GM23248 (cell line): ENCODE measurements at regions not wholly inside any gene's neighbourhood (a gene's known extent, or its start where the extent isn't known, plus 50 kb on each side); places are given as distances from the start of the nearest gene placed in this dataset.

ENCODE experiments used
- DNase-seq: peaks from one replicate; pipeline ENCODE4 v3.0.0-alpha.2; 2015
- H2AFZ ChIP-seq: fragments of 200-600 bp; sonication (generic); 2 replicates; pipeline ENCODE4 v1.6.1; 2016; ENCODE audit warnings: antibody characterized with exemption
- H3F3A ChIP-seq: fragments of 200-600 bp; sonication (generic); 2 replicates; pipeline ENCODE4 v1.6.1; 2016; ENCODE audit warnings: mild to moderate bottlenecking, antibody characterized with exemption, mixed run types; ENCODE audit not compliant: insufficient read depth
- H3K27ac ChIP-seq: fragments of 200-600 bp; sonication (generic); 2 replicates; pipeline ENCODE4 v1.5.1; 2016; ENCODE audit warnings: mild to moderate bottlenecking
- H3K27me3 ChIP-seq: fragments of 200-600 bp; sonication (generic); replicated peaks from 2 replicates; pipeline ENCODE4 v1.6.1; 2016; ENCODE audit warnings: mild to moderate bottlenecking; ENCODE audit not compliant: insufficient read depth
- H3K36me3 ChIP-seq: fragments of 200-600 bp; sonication (generic); 2 replicates; pipeline ENCODE4 v1.6.1; 2016; ENCODE audit warnings: low read depth, mild to moderate bottlenecking
- H3K4me1 ChIP-seq: fragments of 200-600 bp; sonication (generic); 2 replicates; pipeline ENCODE4 v1.6.1; 2016; ENCODE audit warnings: mild to moderate bottlenecking; ENCODE audit not compliant: insufficient read depth
- H3K4me2 ChIP-seq: fragments of 200-600 bp; sonication (generic); one replicate; pipeline ENCODE4 v1.6.1; 2016; ENCODE audit warnings: mild to moderate bottlenecking; ENCODE audit not compliant: unreplicated experiment
- H3K4me3 ChIP-seq: fragments of 200-600 bp; sonication (generic); 2 replicates; pipeline ENCODE4 v1.5.1; 2016; ENCODE audit warnings: mild to moderate bottlenecking
- H3K79me2 ChIP-seq: fragments of 200-600 bp; sonication (generic); 2 replicates; pipeline ENCODE4 v1.6.1; 2016; ENCODE audit warnings: mild to moderate bottlenecking; ENCODE audit not compliant: insufficient read depth
- H3K9ac ChIP-seq: fragments of 200-600 bp; sonication (generic); 2 replicates; pipeline ENCODE4 v1.6.1; 2016; ENCODE audit warnings: mild to moderate bottlenecking
- H3K9me2 ChIP-seq: fragments of 200-600 bp; sonication (generic); 2 replicates; pipeline ENCODE4 v1.6.1; 2016; ENCODE audit warnings: mixed run types, mild to moderate bottlenecking, moderate library complexity; ENCODE audit not compliant: insufficient read depth
- H3K9me3 ChIP-seq: fragments of 200-600 bp; sonication (generic); one replicate; pipeline ENCODE4 v1.6.1; 2017; ENCODE audit warnings: low read depth
- H4K20me1 ChIP-seq: fragments of 200-600 bp; sonication (generic); 2 replicates; pipeline ENCODE4 v1.6.0; 2016; ENCODE audit not compliant: insufficient read depth
- EZH2 ChIP-seq: fragments of 200-600 bp; sonication (generic); IDR thresholded peaks from 2 replicates; pipeline ENCODE4 v1.6.1; 2018; ENCODE audit warnings: antibody characterized with exemption, mild to moderate bottlenecking; ENCODE audit not compliant: insufficient read depth, poor library complexity, severe bottlenecking
- EZH2phosphoT487 ChIP-seq: fragments of 200-600 bp; sonication (generic); IDR thresholded peaks from 2 replicates; pipeline ENCODE4 v1.6.1; 2018; ENCODE audit warnings: antibody characterized with exemption, moderate library complexity, mild to moderate bottlenecking, low read depth; ENCODE audit not compliant: insufficient read depth
- WGBS, 2 experiments: methylation state at CpG; one replicate each; pipeline ENCODE4 v1.1.6; 2015 to 2017; ENCODE audit warnings: low lambda C conversion rate in 2 of 2, low coverage in 1 of 2; ENCODE audit errors: missing lambda C conversion rate in 2 of 2; 5-methylcytosine and 5-hydroxymethylcytosine counted together
- in situ Hi-C: fragments of 300-500 bp; cut with MboI; formaldehyde crosslinking; loops from 2 replicates; pipeline ENCODE4 v1.15.0; 2020

DNA sequence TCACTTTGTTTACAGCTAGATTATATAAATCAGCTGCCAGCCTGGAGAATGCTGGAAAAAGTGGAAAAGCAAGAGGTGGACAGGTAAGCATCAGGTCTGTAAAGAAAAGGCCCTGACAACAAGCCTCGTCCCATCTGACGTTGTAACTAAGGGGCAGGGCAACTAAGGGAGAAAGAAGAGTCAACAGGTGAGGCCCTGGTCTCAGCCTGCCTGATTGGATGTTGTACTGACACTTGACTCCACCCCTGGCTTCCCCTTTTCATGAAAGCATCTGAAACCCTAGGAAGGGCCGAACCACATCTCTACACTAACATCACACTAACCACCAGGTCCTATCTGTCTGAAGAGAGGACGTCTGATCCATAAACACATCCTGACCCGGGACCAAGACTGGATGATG lies 357.6 kb upstream of the CFAP20DC start:
- WGBS, 2 experiments = 73 to 81% methylated on average over 5 of the region's 5 CpGs
- Histone ChIP-seq H4K20me1 (no peaks in the 10 kb centered on the region), H2AFZ (no peak overlapping the region), H3K36me3 (no peaks in the 10 kb centered on the region), H3K9me2 (no peaks in the 10 kb centered on the region), H3K4me2 (no peak overlapping the region), H3K27me3 (peaks cover 6% of the 10 kb centered on the region; the same call in 1 of the 2 replicates), H3K27ac (no peak overlapping the region), H3K79me2 (no peaks in the 10 kb centered on the region), H3K9ac (no peak overlapping the region), H3K4me3 (no peak overlapping the region), H3K4me1 (peaks cover 17% of the 10 kb centered on the region), H3F3A (peaks cover 5% of the 10 kb centered on the region; the same call in 1 of the 2 replicates), H3K9me3 (no peaks in the 10 kb centered on the region)
- no peak for TF ChIP-seq EZH2
- in situ Hi-C loops = no loop called here
- no peak for DNase-seq

DNA sequence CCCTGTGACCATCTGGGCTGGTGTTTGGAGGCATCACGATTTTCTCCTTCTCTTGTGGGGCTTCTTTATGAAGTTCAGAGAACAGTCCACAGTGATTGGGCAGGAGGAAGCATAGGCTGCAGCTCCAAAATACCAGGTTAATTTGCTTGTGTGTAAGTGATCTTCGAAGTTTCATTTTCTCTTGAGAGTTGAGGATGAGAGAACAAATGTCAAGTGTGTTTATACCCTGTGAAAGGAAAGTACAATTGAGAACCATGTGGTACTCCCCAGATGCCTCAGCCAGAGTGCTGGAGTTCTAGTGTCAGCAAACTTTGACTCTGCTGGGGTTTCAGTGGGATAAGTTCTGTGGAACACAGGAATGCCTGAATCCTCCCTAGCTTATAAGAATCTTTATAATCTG lies 357.1 kb upstream of the CFAP20DC start:
- Histone ChIP-seq H4K20me1 (no peaks in the 10 kb centered on the region), H3K9me3 (no peaks in the 10 kb centered on the region), H3K27me3 (peaks cover 6% of the 10 kb centered on the region; the same call in 1 of the 2 replicates), H3F3A (peaks cover under 1% of the 10 kb centered on the region; the same call in 1 of the 2 replicates), H3K9me2 (no peaks in the 10 kb centered on the region), H3K36me3 (no peaks in the 10 kb centered on the region), H3K4me3 (no peak overlapping the region), H3K9ac (no peak overlapping the region), H3K4me2 (no peak overlapping the region), H3K4me1 (peaks cover 12% of the 10 kb centered on the region), H3K27ac (no peak overlapping the region), H2AFZ (no peak overlapping the region), H3K79me2 (no peaks in the 10 kb centered on the region)
- TF ChIP-seq EZH2phosphoT487 (no peak), EZH2 (no peak)
- in situ Hi-C loops = no loop called here
- WGBS, 2 experiments = 51 to 53% methylated on average over 2 of the region's 2 CpGs
- no peak for DNase-seq

DNA sequence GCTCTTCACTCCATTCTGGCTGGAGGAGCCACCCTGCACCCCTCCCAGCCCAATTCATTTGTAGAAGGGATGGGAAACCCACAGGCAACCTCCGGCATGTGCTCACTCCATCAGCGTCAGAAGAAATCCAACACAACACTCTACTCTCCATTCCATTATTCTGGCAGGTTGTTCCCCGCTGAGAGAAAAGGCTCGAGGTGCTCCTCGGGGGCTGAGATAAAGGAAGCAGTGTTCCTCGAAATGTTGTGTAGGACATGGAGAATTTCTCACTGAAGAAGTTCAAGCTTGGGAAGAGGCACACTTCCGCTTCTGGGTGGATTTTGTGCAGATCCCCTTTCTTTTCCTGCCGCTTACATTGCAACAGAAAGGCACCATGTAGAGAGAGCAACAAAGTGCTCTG lies 355.0 kb upstream of the CFAP20DC start:
- Histone ChIP-seq H3K9me3 (no peaks in the 10 kb centered on the region), H4K20me1 (no peaks in the 10 kb centered on the region), H3K4me2 (no peak overlapping the region), H3K9ac (no peak overlapping the region), H3K36me3 (no peaks in the 10 kb centered on the region), H3K9me2 (no peaks in the 10 kb centered on the region), H3K27ac (no peak overlapping the region), H3K79me2 (no peaks in the 10 kb centered on the region), H3F3A (no peaks in the 10 kb centered on the region; the same call in 1 of the 2 replicates), H3K27me3 (peaks cover 6% of the 10 kb centered on the region; the same call in 1 of the 2 replicates), H3K4me3 (no peak overlapping the region), H2AFZ (no peak overlapping the region), H3K4me1 (peaks cover 9% of the 10 kb centered on the region)
- no peak for DNase-seq
- WGBS, 2 experiments = 76% methylated on average over 8 of the region's 8 CpGs
- in situ Hi-C loops = no loop called here
- TF ChIP-seq EZH2 = no peak
- no peak for TF ChIP-seq EZH2phosphoT487

DNA sequence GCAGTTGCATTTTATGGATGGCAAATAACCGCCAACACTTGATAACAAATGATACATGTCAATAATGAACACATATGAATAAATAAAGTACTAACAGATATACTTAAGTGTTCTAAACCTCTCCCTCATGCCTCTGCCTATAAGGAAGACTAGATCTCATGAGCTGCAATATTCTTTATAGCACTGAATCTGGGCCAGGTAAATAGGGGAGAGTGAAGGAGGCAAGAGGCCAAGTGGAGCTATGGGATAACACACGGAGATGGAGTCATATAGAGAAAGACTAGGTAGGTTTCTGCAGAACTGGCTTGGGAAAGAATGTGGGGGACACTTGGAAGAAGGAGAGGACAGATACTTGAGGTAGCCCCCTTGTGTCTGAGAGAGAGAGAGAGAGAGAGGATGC lies 354.2 kb upstream of the CFAP20DC start:
- H4K20me1 ChIP-seq = no peaks in the 10 kb centered on the region
- H3K9ac ChIP-seq = no peak overlapping the region
- H2AFZ ChIP-seq = no peak overlapping the region
- TF ChIP-seq EZH2 (no peak), EZH2phosphoT487 (no peak)
- H3K4me1 ChIP-seq = peaks cover 9% of the 10 kb centered on the region
- H3K27ac ChIP-seq = no peak overlapping the region
- in situ Hi-C loops = no loop called here
- H3K36me3 ChIP-seq = no peaks in the 10 kb centered on the region
- no peak overlapping the region for H3K4me2 ChIP-seq
- WGBS, 2 experiments = 51 to 57% methylated on average over 2 of the region's 2 CpGs
- H3K4me3 ChIP-seq = no peak overlapping the region
- peaks cover 6% of the 10 kb centered on the region; the same call in 1 of the 2 replicates for H3K27me3 ChIP-seq
- H3K9me2 ChIP-seq = no peaks in the 10 kb centered on the region
- H3K9me3 ChIP-seq = no peaks in the 10 kb centered on the region
- no peak for DNase-seq
- H3F3A ChIP-seq = no peaks in the 10 kb centered on the region; the same call in 1 of the 2 replicates
- no peaks in the 10 kb centered on the region for H3K79me2 ChIP-seq

DNA sequence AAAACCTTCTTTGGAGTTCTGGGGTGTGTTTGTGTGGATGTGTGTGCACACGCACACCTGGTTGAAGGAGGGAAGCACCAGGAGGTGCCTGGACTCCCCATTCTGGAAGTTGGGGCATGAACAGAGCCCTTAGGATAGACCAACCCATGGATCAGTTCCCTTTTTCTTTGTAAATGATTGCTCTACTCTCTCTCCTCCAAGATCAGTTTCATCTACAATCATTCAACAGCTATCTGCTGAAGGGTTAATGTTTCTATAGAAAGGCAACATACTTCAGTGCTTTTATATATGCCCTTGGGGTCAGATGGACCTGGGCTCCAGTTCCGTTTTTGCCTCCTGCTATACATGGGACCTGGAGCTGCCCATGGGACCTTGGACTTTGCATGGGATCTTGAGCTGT lies 352.1 kb upstream of the CFAP20DC start:
- H3K27me3 ChIP-seq = peaks cover 6% of the 10 kb centered on the region; the same call in 1 of the 2 replicates
- WGBS, 2 experiments = 48 to 61% methylated on average over 2 of the region's 2 CpGs
- TF ChIP-seq EZH2phosphoT487 (no peak), EZH2 (no peak)

More for the DNA sequence above, 352.1 kb upstream of the CFAP20DC start:
- Histone ChIP-seq H2AFZ (no peak overlapping the region), H3F3A (no peaks in the 10 kb centered on the region), H3K9me3 (no peaks in the 10 kb centered on the region), H3K4me1 (no peaks in the 10 kb centered on the region), H4K20me1 (no peaks in the 10 kb centered on the region), H3K4me2 (no peak overlapping the region), H3K27ac (no peak overlapping the region), H3K79me2 (no peaks in the 10 kb centered on the region), H3K36me3 (no peaks in the 10 kb centered on the region), H3K4me3 (no peak overlapping the region), H3K9me2 (no peaks in the 10 kb centered on the region), H3K9ac (no peak overlapping the region)
- in situ Hi-C loops = no loop called here
- no peak for DNase-seq
